GM18861 (cell line): ENCODE measurements at regions not wholly inside any gene's neighbourhood (a gene's known extent, or its start where the extent isn't known, plus 50 kb on each side); places are given as distances from the start of the nearest gene placed in this dataset.

Source experiments
- ATAC-seq: cut with Tn5 transposase; IDR thresholded peaks from one replicate; pipeline ENCODE4 v1.9.1; 2021; ENCODE audit not compliant: unreplicated experiment

DNA sequence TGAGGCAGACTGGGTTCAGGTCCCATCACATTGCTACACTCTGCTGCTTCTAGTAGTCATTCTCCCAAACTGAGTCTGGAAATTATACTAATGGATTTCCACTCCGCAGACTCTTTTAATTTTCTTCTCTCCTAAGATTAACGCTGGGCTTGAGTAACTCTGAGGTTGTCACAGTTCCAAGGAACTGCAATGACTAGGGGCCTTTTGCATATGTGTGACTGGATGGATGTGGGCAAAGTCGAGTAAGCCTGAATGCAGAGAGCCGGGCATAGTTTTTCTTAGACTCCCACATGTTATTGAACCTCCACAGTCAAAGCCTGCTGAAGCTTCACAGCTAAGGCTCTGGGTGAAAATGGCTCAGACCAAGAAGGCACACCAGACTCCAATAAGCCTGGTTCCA lies 160.9 kb upstream of the PROX1 start:
- ATAC-seq: no peak

DNA sequence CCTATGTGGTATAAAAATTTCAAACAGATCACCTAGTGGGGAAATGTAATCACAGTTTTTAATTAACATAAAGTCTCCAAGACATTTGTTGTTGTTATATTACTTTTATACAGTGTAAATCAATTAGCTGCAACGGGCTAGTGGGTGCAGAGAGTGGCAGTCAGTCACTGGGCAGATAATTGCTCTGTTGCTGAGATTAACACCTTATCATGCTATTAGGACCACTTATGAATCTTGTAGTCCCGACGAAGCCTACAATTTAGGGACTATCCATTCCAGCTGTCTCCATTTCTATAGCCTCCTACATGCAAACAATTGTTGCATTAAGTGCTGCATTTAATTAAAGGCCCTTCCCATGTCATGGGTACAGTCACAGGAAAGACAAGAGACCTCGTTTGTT lies 158.9 kb upstream of the PROX1 start:
- ATAC-seq: no peak

DNA sequence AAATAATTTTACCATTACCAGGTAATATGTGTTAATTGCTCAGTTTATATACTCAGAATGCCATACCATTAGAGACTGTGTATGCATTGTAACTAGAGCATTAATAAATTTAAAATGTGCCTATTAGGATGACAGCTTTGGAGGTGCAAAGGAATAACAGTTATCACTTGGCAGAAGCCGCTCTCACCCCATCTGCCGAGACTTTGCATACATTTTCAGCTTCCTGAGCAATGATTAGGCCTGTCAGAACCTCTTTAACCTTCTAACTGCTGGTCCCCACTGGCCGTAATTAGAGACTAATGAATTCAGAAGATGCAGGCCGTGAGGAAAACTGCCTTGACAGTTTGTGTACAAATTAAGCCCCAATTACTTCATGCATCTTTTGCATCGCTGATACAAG lies 158.0 kb upstream of the PROX1 start:
- ATAC-seq: no peak

DNA sequence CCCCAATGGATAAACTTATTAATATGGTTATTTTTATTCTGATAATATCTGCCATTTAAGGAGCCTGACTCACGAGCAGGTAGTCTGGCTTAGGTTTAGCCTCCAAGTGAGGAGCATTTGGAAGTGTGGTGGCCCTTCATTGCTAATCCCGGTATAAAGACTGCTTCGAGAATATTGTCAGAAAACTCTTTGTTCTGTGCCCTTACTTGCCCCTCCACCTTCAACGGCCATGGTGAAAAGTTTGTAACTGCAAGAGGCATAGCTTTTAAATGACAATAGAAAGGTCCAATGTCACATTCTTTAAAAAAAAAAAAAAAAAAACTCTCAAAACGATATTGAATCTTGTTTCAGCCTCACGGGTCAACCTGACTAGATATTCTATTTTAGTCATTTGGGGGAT lies 157.4 kb upstream of the PROX1 start:
- ATAC-seq: no peak

DNA sequence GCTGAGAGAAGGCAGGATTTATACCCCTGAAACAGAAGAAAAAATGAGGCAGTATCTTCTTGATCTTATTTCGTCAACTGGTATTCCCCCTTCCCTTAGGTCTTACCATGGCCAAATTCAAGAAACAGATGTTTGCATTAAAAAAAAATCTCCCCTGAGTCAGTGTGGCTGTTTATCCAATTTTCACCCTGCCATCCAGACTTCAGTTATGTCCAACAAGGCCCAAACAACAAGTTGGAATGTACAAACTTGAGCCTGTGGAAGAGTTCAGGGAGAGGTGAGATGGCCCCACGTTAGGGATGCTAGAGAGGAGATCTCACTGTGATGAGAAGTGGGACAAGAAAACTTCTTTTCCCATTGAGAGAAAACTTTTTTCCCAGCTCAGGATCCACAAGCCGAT lies 147.2 kb upstream of the PROX1 start:
- no peak for ATAC-seq

DNA sequence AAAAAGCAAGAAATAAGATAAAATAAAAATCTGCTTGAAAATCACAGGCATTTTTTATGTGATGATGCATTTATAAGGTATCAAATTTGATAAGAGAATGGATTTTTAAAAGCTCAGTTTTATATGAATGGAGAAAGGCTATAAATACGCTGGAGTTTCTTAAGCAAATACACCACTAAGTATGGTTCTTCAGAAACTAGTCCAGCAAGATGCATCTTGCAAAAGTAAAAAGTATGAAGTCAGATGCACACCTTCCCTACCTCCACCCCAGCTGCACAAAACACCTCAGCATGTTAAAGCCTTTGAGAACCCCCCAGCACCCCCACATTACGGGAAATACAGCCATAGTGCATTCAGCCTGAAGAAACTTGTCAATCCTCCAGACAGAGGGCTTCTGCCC lies 143.1 kb upstream of the PROX1 start:
- ATAC-seq: no peak

DNA sequence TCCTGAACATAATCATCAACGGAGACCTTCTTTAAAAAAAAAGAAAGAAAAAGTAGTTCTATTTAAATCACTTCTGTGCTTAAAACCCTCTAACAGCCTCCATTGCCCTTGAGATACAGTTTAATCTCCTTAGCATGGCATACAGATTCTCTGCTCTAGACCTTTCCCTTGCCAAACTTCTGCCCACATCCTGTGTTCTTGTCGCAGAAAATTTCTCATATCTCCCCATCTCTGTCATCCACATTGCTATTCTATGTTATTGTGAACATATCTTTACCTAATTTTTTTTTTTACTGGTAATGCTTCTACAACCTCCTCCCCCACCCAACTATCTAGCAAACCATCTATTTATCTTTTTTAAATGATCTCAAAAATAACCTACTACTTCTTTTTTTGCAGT lies 135.7 kb upstream of the PROX1 start:
- ATAC-seq: no peak

DNA sequence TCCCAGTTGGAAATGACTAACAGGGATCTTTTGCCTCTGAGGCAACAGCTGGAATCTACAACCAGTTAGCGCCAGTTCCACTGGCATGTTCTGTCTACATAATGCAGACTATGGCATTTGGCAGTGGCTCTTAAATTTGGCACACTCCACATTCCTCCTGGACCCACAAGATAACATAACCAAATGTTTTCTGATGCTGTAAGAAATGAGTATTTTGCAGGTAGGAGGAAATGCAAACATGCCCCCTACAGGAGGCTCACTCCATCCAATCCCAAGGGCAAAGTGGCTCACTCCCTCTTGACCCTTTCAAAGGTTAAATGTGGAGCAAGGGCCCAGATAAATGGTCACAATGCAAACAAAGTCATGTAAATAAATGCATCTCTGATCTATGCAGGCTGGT lies 129.2 kb upstream of the PROX1 start:
- ATAC-seq: no peak

DNA sequence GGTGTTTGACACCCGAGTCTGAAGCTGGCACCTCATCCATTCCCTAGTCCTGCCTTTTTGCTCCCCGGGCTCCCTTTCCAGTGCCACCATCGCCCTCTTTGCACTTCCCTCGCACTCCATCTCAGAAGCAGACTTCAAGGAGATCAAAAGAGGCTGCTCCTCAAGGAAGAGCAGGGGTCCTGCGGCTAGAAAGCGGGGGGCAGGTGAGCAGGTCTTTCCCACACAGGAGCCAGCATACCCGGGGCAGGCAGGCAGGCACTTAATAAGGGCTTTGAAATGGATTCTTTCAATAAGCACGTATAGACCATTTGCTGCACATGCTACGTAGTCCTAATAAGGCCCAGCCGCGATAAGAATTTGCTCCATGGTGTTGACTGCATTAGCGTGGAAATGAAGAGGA lies 125.9 kb upstream of the PROX1 start:
- no peak for ATAC-seq

DNA sequence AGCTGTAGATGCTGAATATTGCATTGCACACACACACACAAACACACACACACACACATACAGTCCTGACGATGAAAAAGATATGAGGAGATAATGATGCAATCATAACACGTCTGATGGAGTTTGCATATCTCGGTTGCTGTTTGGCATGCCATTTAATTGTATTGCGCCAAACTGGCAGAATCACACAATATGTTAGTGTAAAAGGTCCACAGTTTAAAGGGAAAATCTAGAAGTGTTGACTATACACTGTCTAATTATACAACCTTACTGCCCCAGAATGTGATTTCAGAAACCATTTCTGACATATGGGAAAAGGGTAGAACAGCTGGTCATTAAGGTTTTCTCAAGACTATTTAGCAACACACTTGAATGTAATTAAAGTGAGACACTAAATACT lies 123.7 kb upstream of the PROX1 start:
- no peak for ATAC-seq

DNA sequence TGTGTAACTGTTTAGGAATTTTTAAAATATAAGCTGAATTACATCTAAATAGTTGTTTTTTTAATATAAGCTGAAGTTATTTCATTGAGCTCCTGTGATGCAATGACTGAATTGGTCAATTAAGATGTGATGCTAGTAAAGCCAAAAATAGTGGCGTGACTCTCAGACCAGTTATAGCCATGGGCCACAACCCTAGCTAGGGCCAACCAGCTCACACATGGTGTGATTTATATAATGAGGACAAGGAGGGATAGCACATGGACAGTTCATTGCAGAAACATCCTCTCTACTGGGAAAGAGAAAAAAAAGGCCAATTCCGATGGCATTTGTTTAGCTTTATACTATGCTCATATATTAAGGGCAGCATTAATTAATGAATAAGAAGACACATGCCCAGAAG lies 119.3 kb upstream of the PROX1 start:
- no peak for ATAC-seq

DNA sequence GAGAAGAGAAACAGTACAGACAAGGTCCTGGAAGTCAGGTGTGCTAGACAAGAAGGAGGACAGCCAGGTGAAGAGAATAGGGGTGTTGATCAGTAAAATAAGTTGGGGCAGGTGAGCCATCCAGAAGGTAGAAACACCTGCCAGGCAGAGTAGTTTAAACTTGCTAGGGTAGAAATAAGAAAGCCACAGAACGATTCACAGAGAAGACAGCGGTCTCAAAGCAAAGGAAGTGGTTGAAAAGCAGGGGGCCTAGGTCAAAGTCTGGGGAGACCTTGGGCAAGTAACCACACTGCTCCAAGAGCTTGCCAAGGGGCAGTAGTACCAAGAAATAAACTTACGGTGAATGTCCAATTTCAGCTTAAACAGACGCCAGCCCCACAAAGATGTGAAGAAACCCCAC lies 116.6 kb upstream of the PROX1 start:
- ATAC-seq: no peak

DNA sequence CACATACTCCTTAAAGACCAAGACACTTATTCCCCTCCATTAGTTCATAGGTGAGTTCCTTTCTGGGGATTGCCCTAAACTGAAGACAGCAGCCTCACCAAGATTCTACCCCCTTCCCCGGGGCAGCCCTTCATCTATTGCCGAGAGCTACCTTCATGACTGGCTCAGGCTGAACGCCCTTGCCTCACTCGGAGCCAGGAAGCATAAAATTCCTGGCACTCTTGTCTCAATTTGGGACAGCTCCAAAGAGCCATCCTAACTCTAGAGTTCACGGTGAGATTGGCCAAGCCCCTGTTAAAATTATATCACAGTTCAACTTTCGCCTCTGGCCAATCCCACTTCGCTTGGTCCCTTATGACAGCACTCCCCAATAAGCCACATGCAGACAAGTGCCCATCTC lies 113.0 kb upstream of the PROX1 start:
- ATAC-seq: no peak

DNA sequence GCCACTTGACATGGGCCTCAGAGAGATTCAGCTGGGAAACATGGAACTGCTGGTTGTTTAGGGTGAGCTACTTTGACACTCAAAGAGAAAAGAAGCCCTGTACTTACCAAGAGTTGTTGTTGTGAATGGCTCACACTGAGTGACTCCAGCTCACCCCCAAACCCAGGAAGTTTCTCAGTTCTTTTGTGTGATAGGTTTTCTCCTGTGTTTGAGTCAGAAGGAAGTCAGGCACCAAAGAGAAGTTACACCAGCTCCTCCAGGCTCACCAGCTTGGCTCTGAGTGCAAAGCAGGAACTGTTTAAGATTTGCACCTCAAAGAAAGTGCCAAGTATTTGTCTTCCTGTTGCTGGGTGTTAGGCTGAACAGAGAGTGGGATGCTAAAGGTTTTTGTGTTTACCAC lies 111.2 kb upstream of the PROX1 start:
- ATAC-seq: no peak

DNA sequence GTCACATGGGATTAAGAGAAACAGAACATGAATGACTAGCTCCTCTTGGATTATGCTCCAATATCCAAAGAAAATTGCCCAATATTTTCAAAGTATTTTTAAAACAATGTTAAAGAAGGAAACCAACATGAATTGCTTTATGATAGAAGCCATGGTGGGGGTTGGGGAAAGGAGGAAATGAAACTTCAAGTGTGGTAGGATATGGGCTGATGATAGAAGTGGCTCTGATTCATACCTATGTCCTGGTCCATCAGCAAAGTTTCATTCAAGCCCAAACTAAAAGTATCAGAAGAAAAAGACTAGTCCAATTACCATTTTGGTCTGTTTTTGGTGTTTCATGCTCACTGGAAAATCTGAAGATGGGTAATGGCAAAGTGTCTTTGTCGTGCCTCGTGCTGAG lies 104.2 kb upstream of the PROX1 start:
- ATAC-seq: no peak

DNA sequence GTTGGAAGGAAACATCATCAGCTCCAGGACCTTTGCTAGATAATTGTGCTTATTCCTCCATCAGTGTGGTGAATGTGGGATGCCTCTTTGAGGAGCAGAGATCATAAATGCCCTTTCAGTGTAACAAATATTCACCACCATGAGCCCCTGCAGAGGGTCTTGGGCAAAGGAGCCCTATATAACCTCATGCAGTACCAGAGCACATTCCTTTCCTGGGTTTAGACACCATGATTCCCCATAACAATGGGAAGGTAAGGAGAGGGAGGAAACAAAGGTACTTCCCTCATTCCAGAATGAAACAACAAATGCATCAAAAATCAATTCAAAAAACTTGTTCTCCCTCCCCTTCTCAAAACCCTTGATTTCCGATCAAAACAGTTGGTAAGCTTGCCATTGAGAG lies 103.4 kb upstream of the PROX1 start:
- ATAC-seq: no peak

DNA sequence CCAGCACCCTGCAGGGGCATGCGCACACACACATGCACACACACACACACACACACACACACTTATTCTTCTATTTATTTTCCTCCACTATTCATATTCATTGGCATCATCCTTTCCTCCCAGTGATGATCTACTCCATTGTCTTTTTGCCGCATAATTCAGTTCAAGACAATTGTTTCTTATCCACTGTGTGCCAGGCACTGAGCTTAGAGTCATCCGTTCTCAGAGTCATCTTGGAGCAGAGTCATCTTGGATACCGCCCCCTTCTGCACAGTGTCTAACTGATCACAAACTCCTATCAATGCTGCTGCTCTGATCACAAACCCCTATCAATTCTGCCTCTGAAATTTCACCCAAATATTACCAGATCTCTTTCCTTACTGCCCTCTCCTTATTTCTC lies 102.8 kb upstream of the PROX1 start:
- ATAC-seq: no peak

DNA sequence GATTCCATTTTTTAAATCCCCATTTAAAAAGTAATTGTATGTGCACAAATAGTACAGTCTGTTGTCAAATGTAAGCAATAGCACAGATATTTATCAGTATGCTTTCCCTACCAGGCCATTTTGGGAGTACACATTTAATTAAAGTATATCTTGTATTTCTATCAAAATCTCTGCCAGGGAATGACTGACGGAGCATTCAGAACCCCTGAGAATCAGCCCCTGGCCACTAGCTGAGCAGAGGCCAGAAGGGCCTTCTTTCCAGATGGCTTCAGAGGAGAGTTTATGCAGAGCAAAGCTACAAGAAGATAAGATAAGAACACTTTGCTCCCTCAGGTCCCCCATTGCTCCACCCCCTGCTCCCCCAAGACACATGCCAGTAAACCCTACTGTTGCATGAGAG lies 99.9 kb upstream of the PROX1 start:
- no peak for ATAC-seq

DNA sequence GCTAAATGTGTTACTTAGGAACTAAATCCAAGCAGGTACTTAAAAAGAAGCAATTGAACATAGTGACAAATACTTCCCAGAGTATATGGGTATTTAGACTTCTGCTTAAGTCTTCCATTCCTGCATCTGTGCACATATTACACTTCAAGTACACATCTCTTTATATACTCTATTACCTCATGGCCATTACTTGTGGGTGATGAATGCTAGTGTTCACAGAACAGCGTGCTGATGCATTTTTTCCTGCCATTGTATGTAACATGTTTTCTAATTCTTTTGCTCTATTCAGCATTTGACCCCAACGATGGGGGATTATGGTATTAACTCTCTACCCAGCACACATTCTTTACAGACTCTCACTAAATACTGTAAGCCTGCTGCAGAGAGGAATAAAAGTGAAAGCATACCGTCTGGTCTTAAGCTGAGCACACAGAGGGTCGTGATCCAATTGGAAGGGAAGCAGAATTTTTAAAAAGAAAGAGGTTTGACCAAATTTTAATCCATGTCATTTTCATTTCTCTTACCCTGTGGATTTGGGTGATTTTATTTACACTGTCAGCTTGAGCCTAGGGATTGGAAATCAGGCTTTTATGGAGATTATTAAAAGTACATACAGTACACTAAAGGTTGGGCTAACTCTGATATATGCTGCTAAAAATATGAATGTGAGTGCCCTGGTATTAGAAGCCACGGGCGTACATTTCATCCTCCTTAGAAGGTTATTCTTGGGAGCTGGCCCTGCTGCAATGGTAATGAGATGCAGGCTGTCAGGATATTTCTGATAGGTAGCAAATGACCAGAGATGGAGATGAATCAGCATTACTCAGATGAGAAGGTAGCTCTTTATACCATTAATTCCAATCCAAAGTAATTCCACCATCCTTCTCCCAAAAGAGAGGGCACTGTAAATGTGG lies 95.5 kb upstream of the PROX1 start:
- ATAC-seq: no peak

DNA sequence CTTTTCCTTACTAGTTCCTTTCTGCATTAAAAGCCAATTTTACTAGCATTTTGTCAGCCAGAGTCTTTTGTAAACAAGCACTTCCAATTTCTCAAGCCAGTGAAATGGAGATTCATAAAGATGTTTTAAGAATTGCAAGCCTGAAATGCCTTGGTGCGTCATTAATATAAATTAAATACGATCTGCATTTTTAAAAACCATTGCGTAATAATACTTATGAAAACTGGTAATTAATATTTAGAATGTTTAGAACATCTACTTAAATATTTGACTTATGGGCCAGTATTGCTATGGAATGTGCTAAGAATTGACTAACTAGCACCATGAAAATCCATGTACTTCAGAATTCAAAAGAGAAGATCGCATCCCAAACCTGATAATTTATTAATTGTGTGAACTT lies 89.1 kb upstream of the PROX1 start:
- ATAC-seq: no peak

DNA sequence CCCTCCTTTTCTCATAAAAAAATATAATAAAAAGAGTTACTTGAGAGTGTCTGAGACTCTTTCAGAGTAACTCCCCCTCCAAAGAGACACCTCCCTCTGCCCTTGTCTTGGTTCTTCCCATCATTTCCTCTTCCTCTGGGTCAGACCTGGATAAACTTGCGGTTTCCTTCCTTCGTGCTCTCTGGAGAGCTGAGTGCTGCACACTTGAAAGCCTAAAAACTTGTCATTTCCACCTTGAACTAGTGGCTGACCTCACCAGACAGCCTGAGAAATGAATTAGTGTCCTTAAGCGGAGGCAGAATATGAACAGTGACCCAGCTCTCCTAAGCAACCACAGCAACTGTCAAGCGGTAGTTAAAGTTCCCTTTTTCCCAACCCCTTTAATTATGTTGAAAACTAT lies 88.4 kb upstream of the PROX1 start:
- no peak for ATAC-seq

DNA sequence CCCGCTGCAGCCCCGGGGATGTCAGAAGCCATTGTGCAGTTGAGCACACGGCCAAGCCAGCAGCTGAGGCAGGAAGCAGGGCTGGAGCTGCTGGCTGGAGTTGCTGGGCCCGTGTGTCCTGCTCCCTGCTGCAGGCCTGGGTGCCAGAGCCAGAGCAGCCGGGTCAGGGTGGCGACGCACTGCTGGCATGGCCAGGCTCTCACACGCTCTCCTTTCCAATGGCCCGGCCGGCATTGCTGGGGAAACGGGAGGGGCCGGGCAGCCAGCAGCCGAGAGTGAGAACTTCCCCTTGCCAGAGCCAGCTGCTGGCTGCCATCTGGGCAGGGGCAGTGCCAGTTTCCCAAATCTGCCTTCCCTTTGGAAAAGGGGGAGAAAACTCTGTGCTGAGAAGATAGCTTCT lies 82.4 kb upstream of the PROX1 start:
- ATAC-seq: no peak

DNA sequence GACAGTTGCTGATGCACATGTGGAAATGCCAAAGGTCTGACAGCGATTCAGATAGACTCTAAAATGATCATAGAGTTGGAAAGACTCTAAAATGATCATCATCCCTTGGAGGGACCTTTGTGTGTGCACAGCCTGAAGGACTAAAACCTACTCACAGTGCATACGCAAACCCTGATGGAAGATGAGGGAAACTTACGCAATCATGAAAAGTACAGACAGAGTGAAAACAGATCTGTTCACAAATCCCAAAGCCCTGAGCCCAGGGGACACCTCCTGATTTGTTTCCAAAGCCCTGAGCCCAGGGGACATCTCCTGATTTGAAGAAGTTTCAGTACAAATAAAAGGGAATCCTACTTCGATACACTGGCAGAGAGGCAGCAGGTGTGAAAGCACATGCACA lies 79.3 kb upstream of the PROX1 start:
- ATAC-seq: no peak
